ENCODE measurements at regions not wholly inside any gene's neighbourhood (a gene's known extent, or its start where the extent isn't known, plus 50 kb on each side); places are given as distances from the start of the nearest gene placed in this dataset.

DNA sequence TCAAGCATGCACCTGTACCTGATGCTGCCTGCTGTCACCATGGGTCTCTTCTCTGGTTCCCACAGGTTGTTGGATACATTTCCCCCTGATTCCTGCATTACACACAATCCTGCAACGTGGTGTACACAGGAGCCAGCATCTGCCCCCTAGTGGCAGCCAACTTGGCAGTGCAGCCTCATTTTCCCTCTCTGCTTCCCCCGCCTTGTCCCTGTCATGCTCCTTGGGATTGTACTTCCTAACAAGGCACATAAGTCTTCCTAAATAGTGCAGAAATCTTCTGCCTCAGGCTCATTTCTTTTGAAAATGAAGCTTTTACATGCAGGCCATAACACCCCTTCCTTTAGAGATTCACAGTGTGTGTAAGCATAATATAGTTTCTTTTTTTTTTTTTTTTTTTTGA is 387.5 kb downstream of the CCSER2 start:
- no peak overlapping the region for H3K27ac Mint-ChIP-seq (ENCODE audit: unreplicated experiment)
- CTCF ChIA-PET, result interaction anchor here (1.1 kb wide), 1 partner anchor 103 kb away, joined by 3 read pairs; no protein-coding TSS in a partner anchor

GRCh38 chr10:84718877-84719616 is 390.7 kb downstream of the CCSER2 start:
- no peaks in the 10 kb centered on the region for H3K4me1 Mint-ChIP-seq (ENCODE audit: low read depth, unreplicated experiment)
- no peaks in the 10 kb centered on the region for H3K36me3 Mint-ChIP-seq (ENCODE audit: insufficient read depth, unreplicated experiment)
- H3K4me3 Mint-ChIP-seq (ENCODE audit: unreplicated experiment), result no peak overlapping the region
- peaks cover 7% of the 10 kb centered on the region for H3K27me3 Mint-ChIP-seq (ENCODE audit: insufficient read depth, unreplicated experiment)
- no peaks in the 10 kb centered on the region for H3K9me3 Mint-ChIP-seq (ENCODE audit: unreplicated experiment)
- DNase-seq, result no peak
- CTCF ChIA-PET, result interaction anchor here (1.9 kb wide), 1 partner anchor 106 kb away, joined by 5 read pairs; no protein-coding TSS in a partner anchor
- POLR2A ChIA-PET, result no interaction called here
- no TSS peak for BruUV-seq (replicated peaks)
- TF ChIP-seq, protein P1, sequence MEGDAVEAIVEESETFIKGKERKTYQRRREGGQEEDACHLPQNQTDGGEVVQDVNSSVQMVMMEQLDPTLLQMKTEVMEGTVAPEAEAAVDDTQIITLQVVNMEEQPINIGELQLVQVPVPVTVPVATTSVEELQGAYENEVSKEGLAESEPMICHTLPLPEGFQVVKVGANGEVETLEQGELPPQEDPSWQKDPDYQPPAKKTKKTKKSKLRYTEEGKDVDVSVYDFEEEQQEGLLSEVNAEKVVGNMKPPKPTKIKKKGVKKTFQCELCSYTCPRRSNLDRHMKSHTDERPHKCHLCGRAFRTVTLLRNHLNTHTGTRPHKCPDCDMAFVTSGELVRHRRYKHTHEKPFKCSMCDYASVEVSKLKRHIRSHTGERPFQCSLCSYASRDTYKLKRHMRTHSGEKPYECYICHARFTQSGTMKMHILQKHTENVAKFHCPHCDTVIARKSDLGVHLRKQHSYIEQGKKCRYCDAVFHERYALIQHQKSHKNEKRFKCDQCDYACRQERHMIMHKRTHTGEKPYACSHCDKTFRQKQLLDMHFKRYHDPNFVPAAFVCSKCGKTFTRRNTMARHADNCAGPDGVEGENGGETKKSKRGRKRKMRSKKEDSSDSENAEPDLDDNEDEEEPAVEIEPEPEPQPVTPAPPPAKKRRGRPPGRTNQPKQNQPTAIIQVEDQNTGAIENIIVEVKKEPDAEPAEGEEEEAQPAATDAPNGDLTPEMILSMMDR (IDR thresholded peaks at IDR 0.05; ENCODE audit: insufficient read depth in 1 of 2, low read depth in 1 of 2, low read length in 1 of 2, severe bottlenecking in 1 of 2, unreplicated experiment in 1 of 2), result no peak
- no peak overlapping the region for H3K4me3 ChIP-seq (ENCODE audit: low read depth, low read length)
- no peak overlapping the region for H3K27ac Mint-ChIP-seq (ENCODE audit: unreplicated experiment)
- H3K27me3 ChIP-seq (replicated peaks; ENCODE audit: control insufficient read depth, insufficient read depth, low read length), result peaks cover 1% of the 10 kb centered on the region; the same call in 1 of the 2 replicates
- no peaks in the 10 kb centered on the region for H3K36me3 ChIP-seq (ENCODE audit: control insufficient read depth, insufficient read depth, low read length)
- no peaks in the 10 kb centered on the region for H3K4me1 ChIP-seq
- intact Hi-C loops (cut with micrococcal nuclease; ENCODE audit: unreplicated experiment), result no loop called here
- H3K9me3 ChIP-seq, result no peaks in the 10 kb centered on the region

More for the DNA sequence above, 387.5 kb downstream of the CCSER2 start:
- no peak overlapping the region for H3K4me3 Mint-ChIP-seq (ENCODE audit: unreplicated experiment)
- no peaks in the 10 kb centered on the region for H3K4me1 ChIP-seq
- TF ChIP-seq, protein P1 (IDR thresholded peaks at IDR 0.05; ENCODE audit: insufficient read depth in 1 of 2, low read depth in 1 of 2, low read length in 1 of 2, severe bottlenecking in 1 of 2, unreplicated experiment in 1 of 2), result peak; percentile 42 to 61
- H3K9me3 Mint-ChIP-seq (ENCODE audit: unreplicated experiment), result no peaks in the 10 kb centered on the region
- H3K4me1 Mint-ChIP-seq (ENCODE audit: low read depth, unreplicated experiment), result peaks cover 3% of the 10 kb centered on the region
- no peak overlapping the region for H3K4me3 ChIP-seq (ENCODE audit: low read depth, low read length)
- H3K27me3 Mint-ChIP-seq (ENCODE audit: insufficient read depth, unreplicated experiment), result peaks cover 4% of the 10 kb centered on the region
- H3K36me3 ChIP-seq (ENCODE audit: control insufficient read depth, insufficient read depth, low read length), result no peaks in the 10 kb centered on the region
- intact Hi-C loops (cut with micrococcal nuclease; ENCODE audit: unreplicated experiment), result loop anchor here (1.0 kb wide), 1 partner anchor 103 kb away; no protein-coding TSS in a partner anchor
- POLR2A ChIA-PET, result no interaction called here
- peak in 1 of 2 experiments; percentile 53 for DNase-seq
- no peaks in the 10 kb centered on the region for H3K9me3 ChIP-seq
- BruUV-seq (replicated peaks), result no TSS peak
- H3K36me3 Mint-ChIP-seq (ENCODE audit: insufficient read depth, unreplicated experiment), result no peaks in the 10 kb centered on the region
- peaks cover 1% of the 10 kb centered on the region; the same call in 1 of the 2 replicates for H3K27me3 ChIP-seq (replicated peaks; ENCODE audit: control insufficient read depth, insufficient read depth, low read length)

DNA sequence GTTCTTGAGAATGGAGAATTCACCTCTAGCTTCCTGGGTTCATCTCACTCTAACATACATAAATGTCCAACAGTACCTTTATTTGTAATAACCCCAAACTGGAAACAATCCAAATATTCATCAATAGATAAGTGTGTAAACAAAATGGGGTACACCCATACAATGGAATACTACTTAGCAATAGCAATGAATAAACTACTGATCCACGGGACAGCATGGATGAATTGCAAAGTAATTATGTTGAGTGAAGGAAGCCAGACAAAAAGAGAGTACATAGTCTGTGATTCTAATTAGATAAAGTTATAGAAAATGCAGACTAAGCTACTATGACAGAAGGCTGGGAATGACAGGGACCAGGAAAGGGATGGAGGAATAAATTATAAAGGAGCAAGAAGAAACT is 391.3 kb downstream of the CCSER2 start:
- Histone ChIP-seq H3K9me3 (no peaks in the 10 kb centered on the region), H3K4me1 (no peaks in the 10 kb centered on the region), H3K36me3 (ENCODE audit: control insufficient read depth, insufficient read depth, low read length) (no peaks in the 10 kb centered on the region), H3K4me3 (ENCODE audit: low read depth, low read length) (no peak overlapping the region), H3K27me3 (replicated peaks; ENCODE audit: control insufficient read depth, insufficient read depth, low read length) (peaks cover 3% of the 10 kb centered on the region; the same call in 1 of the 2 replicates)
- ChIA-PET CTCF (no interaction called here), POLR2A (no interaction called here)
- no peaks in the 10 kb centered on the region for H3K4me1 Mint-ChIP-seq (ENCODE audit: low read depth, unreplicated experiment)
- DNase-seq, result no peak
- peaks cover 11% of the 10 kb centered on the region for H3K27me3 Mint-ChIP-seq (ENCODE audit: insufficient read depth, unreplicated experiment)
- H3K9me3 Mint-ChIP-seq (ENCODE audit: unreplicated experiment), result no peaks in the 10 kb centered on the region
- H3K27ac Mint-ChIP-seq (ENCODE audit: unreplicated experiment), result no peak overlapping the region
- TF ChIP-seq, protein P1 (IDR thresholded peaks at IDR 0.05; ENCODE audit: insufficient read depth in 1 of 2, low read depth in 1 of 2, low read length in 1 of 2, severe bottlenecking in 1 of 2, unreplicated experiment in 1 of 2), result no peak
- no peak overlapping the region for H3K4me3 Mint-ChIP-seq (ENCODE audit: unreplicated experiment)
- intact Hi-C loops (cut with micrococcal nuclease; ENCODE audit: unreplicated experiment), result no loop called here
- BruUV-seq (replicated peaks), result no TSS peak
- H3K36me3 Mint-ChIP-seq (ENCODE audit: insufficient read depth, unreplicated experiment), result no peaks in the 10 kb centered on the region

Measured in Caco-2 (cell line).